Nephron progenitor cell (in vitro differentiated cells): ENCODE measurements at regions not wholly inside any gene's neighbourhood (a gene's known extent, or its start where the extent isn't known, plus 50 kb on each side); places are given as distances from the start of the nearest gene placed in this dataset.

Experiments used
- DNase-seq: peaks from one replicate; pipeline ENCODE4 v3.0.0; 2021
- H3K27ac Mint-ChIP-seq: 2 replicates; pipeline ENCODE4 v1.8.0; 2021; ENCODE audit warnings: mild to moderate bottlenecking, moderate library complexity, mixed read lengths
- H3K27me3 Mint-ChIP-seq: 2 replicates; pipeline ENCODE4 v1.8.0; 2021; ENCODE audit warnings: mild to moderate bottlenecking, low read depth, mixed read lengths; ENCODE audit not compliant: poor library complexity
- H3K36me3 Mint-ChIP-seq: 2 replicates; pipeline ENCODE4 v1.8.0; 2021; ENCODE audit warnings: low read depth, mixed read lengths
- H3K4me1 Mint-ChIP-seq: 2 replicates; pipeline ENCODE4 v1.8.0; 2021; ENCODE audit warnings: mixed read lengths
- H3K4me3 Mint-ChIP-seq: 2 replicates; pipeline ENCODE4 v1.8.0; 2021; ENCODE audit warnings: mild to moderate bottlenecking, moderate library complexity, mixed read lengths
- H3K9me3 Mint-ChIP-seq: 2 replicates; pipeline ENCODE4 v1.8.0; 2021; ENCODE audit warnings: mild to moderate bottlenecking, moderate library complexity, mixed read lengths
- TF ChIP-seq, protein P1 (sequence below): fragments of 200-600 bp; sonication (generic); IDR thresholded peaks from 2 replicates; pipeline ENCODE4 v1.5.0; 2021; ENCODE audit warnings: antibody characterized with exemption

GRCh38 chr16:54482892-54483574 lies 196.4 kb upstream of the IRX3 start:
- Mint-ChIP-seq H3K9me3 (no peaks in the 10 kb centered on the region), H3K4me3 (no peak overlapping the region), H3K27me3 (peaks cover 11% of the 10 kb centered on the region), H3K36me3 (no peaks in the 10 kb centered on the region), H3K4me1 (peaks cover 6% of the 10 kb centered on the region), H3K27ac (no peak overlapping the region)
- DNase-seq, result no peak
- TF ChIP-seq, protein P1, sequence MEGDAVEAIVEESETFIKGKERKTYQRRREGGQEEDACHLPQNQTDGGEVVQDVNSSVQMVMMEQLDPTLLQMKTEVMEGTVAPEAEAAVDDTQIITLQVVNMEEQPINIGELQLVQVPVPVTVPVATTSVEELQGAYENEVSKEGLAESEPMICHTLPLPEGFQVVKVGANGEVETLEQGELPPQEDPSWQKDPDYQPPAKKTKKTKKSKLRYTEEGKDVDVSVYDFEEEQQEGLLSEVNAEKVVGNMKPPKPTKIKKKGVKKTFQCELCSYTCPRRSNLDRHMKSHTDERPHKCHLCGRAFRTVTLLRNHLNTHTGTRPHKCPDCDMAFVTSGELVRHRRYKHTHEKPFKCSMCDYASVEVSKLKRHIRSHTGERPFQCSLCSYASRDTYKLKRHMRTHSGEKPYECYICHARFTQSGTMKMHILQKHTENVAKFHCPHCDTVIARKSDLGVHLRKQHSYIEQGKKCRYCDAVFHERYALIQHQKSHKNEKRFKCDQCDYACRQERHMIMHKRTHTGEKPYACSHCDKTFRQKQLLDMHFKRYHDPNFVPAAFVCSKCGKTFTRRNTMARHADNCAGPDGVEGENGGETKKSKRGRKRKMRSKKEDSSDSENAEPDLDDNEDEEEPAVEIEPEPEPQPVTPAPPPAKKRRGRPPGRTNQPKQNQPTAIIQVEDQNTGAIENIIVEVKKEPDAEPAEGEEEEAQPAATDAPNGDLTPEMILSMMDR, result no peak

GRCh38 chr16:54480429-54480828 lies 193.8 kb upstream of the IRX3 start:
- H3K9me3 Mint-ChIP-seq, result peaks cover 9% of the 10 kb centered on the region
- peaks cover 20% of the 10 kb centered on the region for H3K4me1 Mint-ChIP-seq
- DNase-seq, result no peak
- H3K27me3 Mint-ChIP-seq, result peaks cover 20% of the 10 kb centered on the region
- no peaks in the 10 kb centered on the region for H3K36me3 Mint-ChIP-seq
- TF ChIP-seq, protein P1, result no peak
- H3K4me3 Mint-ChIP-seq, result no peak overlapping the region
- H3K27ac Mint-ChIP-seq, result no peak overlapping the region

GRCh38 chr16:54479546-54479945 lies 193.0 kb upstream of the IRX3 start:
- Mint-ChIP-seq H3K36me3 (no peaks in the 10 kb centered on the region), H3K4me3 (no peak overlapping the region), H3K9me3 (peaks cover 9% of the 10 kb centered on the region), H3K27ac (no peak overlapping the region), H3K4me1 (peaks cover 28% of the 10 kb centered on the region), H3K27me3 (peaks cover 23% of the 10 kb centered on the region)
- no peak for DNase-seq
- TF ChIP-seq, protein P1, result no peak

DNA sequence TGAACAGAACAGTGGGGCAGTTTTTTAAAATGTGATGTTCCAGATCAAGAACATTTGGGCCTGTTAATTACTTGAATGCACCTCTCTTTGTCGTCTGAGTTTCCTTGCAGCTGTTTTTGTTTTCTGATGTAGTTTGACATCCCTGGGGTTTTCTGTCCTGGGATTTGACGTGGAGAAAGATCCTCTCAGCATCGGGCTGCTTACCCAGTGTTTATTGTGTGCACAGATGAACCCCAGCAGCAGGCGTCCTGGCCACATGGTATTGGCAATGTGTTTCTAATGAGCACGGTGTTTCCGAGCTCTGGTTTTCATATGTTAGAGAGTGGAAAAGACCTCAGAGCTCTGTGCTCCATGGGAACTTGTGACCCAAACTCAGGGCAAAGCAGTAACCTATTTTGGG lies 191.1 kb upstream of the IRX3 start:
- H3K27me3 Mint-ChIP-seq, result peaks cover 13% of the 10 kb centered on the region
- H3K9me3 Mint-ChIP-seq, result peaks cover 9% of the 10 kb centered on the region
- no peaks in the 10 kb centered on the region for H3K36me3 Mint-ChIP-seq
- no peak overlapping the region for H3K27ac Mint-ChIP-seq
- no peak for DNase-seq
- TF ChIP-seq, protein P1, result no peak
- H3K4me3 Mint-ChIP-seq, result no peak overlapping the region
- H3K4me1 Mint-ChIP-seq, result peaks cover 26% of the 10 kb centered on the region

DNA sequence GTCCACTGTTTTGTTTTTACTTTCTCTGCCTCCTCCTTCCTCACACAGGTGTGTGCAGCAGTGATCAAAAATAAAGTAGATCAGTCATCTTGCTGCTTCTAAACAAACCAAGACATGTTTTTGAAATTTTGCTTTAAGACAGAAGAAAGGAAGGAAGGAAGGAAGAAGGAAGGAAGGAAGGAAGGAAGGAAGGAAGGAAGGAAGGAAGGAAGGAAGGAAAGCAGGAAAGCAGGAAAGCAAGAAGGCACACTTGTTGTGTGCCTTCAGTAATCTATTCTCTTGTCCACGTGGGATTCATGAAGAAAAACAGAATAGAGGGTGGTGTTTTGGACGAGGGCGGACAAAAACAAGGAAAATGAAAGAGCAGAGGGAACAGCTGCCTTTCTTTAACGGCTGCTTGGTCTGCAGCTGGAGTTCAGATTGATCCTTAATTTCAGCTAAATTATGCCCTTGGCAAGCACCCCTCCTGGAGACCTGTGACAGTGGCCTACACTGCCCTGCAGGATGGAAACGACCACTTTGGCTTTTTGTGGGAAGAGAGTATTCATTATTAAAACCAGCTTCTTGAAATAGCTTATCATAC lies 188.5 kb upstream of the IRX3 start:
- DNase-seq, result no peak
- Mint-ChIP-seq H3K4me1 (peaks cover 26% of the 10 kb centered on the region), H3K9me3 (peaks cover 9% of the 10 kb centered on the region), H3K27ac (no peak overlapping the region), H3K36me3 (no peaks in the 10 kb centered on the region), H3K4me3 (no peak overlapping the region), H3K27me3 (peaks cover 25% of the 10 kb centered on the region)
- TF ChIP-seq, protein P1, result no peak
